ENCODE measurements at regions not wholly inside any gene's neighbourhood (a gene's known extent, or its start where the extent isn't known, plus 50 kb on each side); places are given as distances from the start of the nearest gene placed in this dataset.

DNA sequence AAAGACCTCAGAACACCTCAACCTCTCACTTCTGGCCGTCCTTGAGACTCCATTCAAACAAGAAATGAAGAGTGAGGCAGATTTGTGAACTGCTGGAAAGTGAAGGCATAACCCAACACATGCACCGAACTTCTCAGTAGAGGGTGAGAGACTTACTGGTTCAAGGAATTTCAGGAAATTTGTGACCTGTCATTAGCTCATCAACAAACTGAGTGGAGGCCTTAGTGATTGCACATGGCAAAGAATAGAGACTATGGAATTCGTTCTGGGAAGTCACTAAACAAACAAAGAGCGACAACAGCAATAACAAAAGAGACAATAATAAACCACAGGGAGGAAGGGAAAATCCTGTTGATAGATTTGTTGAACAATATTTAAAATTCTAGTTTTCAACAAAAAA lies 125.0 kb upstream of the AKR1E2 start:
- DNase-seq (ENCODE audit: low spot score) = no peak
- Histone ChIP-seq H3K36me3 (ENCODE audit: control insufficient read depth in 4 of 4, insufficient read depth in 3 of 4, low read depth in 1 of 4, low read length in 3 of 4) (no peaks in the 10 kb centered on the region), H3K9me3 (ENCODE audit: control insufficient read depth in 4 of 4, low read length in 3 of 4) (no peaks in the 10 kb centered on the region), H3K9ac (ENCODE audit: low read depth in 1 of 2, low read length in 2 of 2) (no peak overlapping the region), H3K4me1 (ENCODE audit: control insufficient read depth in 4 of 4, insufficient read depth in 4 of 4, low read length in 3 of 4) (no peaks in the 10 kb centered on the region), H3K27me3 (ENCODE audit: control insufficient read depth in 4 of 4, insufficient read depth in 4 of 4, low read length in 3 of 4) (no peaks in the 10 kb centered on the region), H3K4me3 (ENCODE audit: low read depth in 1 of 3, low read length in 3 of 3) (no peak overlapping the region), H3K27ac (ENCODE audit: low read depth in 1 of 2, low read length in 2 of 2) (no peak overlapping the region)
- 79% methylated on average over 4 of the region's 4 CpGs for WGBS
- TF ChIP-seq, protein P1, sequence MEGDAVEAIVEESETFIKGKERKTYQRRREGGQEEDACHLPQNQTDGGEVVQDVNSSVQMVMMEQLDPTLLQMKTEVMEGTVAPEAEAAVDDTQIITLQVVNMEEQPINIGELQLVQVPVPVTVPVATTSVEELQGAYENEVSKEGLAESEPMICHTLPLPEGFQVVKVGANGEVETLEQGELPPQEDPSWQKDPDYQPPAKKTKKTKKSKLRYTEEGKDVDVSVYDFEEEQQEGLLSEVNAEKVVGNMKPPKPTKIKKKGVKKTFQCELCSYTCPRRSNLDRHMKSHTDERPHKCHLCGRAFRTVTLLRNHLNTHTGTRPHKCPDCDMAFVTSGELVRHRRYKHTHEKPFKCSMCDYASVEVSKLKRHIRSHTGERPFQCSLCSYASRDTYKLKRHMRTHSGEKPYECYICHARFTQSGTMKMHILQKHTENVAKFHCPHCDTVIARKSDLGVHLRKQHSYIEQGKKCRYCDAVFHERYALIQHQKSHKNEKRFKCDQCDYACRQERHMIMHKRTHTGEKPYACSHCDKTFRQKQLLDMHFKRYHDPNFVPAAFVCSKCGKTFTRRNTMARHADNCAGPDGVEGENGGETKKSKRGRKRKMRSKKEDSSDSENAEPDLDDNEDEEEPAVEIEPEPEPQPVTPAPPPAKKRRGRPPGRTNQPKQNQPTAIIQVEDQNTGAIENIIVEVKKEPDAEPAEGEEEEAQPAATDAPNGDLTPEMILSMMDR (IDR thresholded peaks at IDR 0.05; ENCODE audit: low read depth, low read length, missing input control) = no peak
- TF ChIP-seq, protein P2, sequence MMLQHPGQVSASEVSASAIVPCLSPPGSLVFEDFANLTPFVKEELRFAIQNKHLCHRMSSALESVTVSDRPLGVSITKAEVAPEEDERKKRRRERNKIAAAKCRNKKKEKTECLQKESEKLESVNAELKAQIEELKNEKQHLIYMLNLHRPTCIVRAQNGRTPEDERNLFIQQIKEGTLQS (IDR thresholded peaks at IDR 0.05) = no peak
- TF ChIP-seq SP1 (IDR thresholded peaks at IDR 0.05) (no peak), RXRA (IDR thresholded peaks at IDR 0.05) (no peak), FOXA2 (IDR thresholded peaks at IDR 0.05) (no peak), GABPA (IDR thresholded peaks at IDR 0.05 in 1 of 2, conservative IDR thresholded peaks at IDR 0.05 in 1 of 2) (no peak), FOXA1 (IDR thresholded peaks at IDR 0.05) (no peak), NR2F2 (IDR thresholded peaks at IDR 0.05) (no peak)
- TF ChIP-seq, protein P3, sequence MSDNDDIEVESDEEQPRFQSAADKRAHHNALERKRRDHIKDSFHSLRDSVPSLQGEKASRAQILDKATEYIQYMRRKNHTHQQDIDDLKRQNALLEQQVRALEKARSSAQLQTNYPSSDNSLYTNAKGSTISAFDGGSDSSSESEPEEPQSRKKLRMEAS (IDR thresholded peaks at IDR 0.05) = no peak

DNA sequence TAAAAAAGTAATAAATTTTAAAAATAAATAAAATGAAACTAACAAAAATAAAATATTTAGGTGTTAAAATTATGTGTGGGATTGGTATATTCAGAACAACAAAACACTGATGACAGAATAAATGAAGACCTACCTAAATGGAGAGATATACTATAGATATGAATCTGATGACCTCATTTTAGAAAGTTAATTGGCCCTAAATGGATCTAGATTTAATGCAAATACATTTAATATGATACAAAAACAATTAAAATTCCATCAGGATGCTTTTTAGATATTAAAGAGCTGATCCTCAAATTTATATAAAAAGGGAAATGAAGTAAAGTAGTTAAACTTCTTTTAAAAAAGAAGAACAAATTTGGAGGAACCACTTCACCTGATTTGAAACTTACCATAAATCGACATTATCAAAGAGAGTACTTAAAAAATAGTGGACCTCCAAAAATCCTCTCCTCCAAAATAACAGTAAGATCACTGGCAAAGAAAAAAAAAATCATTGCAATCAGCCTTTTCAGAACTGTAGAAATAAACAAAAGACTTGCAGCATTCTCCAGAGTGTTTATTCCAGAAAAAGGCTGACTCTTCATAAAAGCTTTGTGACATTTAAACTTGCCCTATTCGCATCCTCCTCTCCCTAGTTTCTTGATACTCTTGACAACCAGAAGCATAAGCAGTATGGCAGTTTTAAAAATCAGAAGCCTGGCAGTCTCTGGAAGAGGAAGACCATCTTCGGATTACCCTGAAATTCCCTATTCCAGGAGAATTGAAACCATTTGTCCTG lies 125.9 kb upstream of the AKR1E2 start:
- no peak overlapping the region for H3K9ac ChIP-seq (ENCODE audit: low read depth in 1 of 2, low read length in 2 of 2)
- no peak for DNase-seq (ENCODE audit: low spot score)
- TF ChIP-seq RXRA (IDR thresholded peaks at IDR 0.05) (no peak), SP1 (IDR thresholded peaks at IDR 0.05) (no peak), YY1 (IDR thresholded peaks at IDR 0.05) (no peak), RAD21 (IDR thresholded peaks at IDR 0.05) (no peak), FOXA1 (IDR thresholded peaks at IDR 0.05) (no peak), HNF4G (IDR thresholded peaks at IDR 0.05) (no peak), FOXA2 (IDR thresholded peaks at IDR 0.05) (no peak), GABPA (IDR thresholded peaks at IDR 0.05 in 1 of 2, conservative IDR thresholded peaks at IDR 0.05 in 1 of 2) (no peak), EGR1 (IDR thresholded peaks at IDR 0.05; ENCODE audit: low read depth in 2 of 2) (no peak)
- TF ChIP-seq, protein P1 (IDR thresholded peaks at IDR 0.05; ENCODE audit: low read depth, low read length, missing input control) = no peak
- TF ChIP-seq, protein P3 (IDR thresholded peaks at IDR 0.05) = no peak
- H3K9me3 ChIP-seq (ENCODE audit: control insufficient read depth in 4 of 4, low read length in 3 of 4) = no peaks in the 10 kb centered on the region
- no peak overlapping the region for H3K27ac ChIP-seq (ENCODE audit: low read depth in 1 of 2, low read length in 2 of 2)
- H3K27me3 ChIP-seq (ENCODE audit: control insufficient read depth in 4 of 4, insufficient read depth in 4 of 4, low read length in 3 of 4) = no peaks in the 10 kb centered on the region
- H3K4me1 ChIP-seq (ENCODE audit: control insufficient read depth in 4 of 4, insufficient read depth in 4 of 4, low read length in 3 of 4) = no peaks in the 10 kb centered on the region
- WGBS = 76% methylated on average over 3 of the region's 3 CpGs
- H3K4me3 ChIP-seq (ENCODE audit: low read depth in 1 of 3, low read length in 3 of 3) = no peak overlapping the region
- H3K36me3 ChIP-seq (ENCODE audit: control insufficient read depth in 4 of 4, insufficient read depth in 3 of 4, low read depth in 1 of 4, low read length in 3 of 4) = no peaks in the 10 kb centered on the region

Data from liver (tissue), 8 donors.